Loucy (cell line): ENCODE measurements at regions not wholly inside any gene's neighbourhood (a gene's known extent, or its start where the extent isn't known, plus 50 kb on each side); places are given as distances from the start of the nearest gene placed in this dataset.

Experiments used
- CTCF ChIP-seq: fragments of 200-600 bp; sonication (generic); conservative IDR thresholded peaks from 2 replicates; pipeline ENCODE4 v1.5.1; 2014; ENCODE audit warnings: mild to moderate bottlenecking, antibody characterized with exemption, low read length
- EZH2phosphoT487 ChIP-seq: fragments of 200-600 bp; IDR thresholded peaks from 2 replicates; pipeline ENCODE4 v1.6.1; 2018; ENCODE audit warnings: antibody characterized with exemption, mild to moderate bottlenecking, moderate library complexity, borderline replicate concordance

GRCh38 chr5:110103081-110103480 lies 413.4 kb downstream of the MAN2A1 start:
- TF ChIP-seq CTCF (no peak), EZH2phosphoT487 (no peak)
